ENCODE measurements at regions not wholly inside any gene's neighbourhood (a gene's known extent, or its start where the extent isn't known, plus 50 kb on each side); places are given as distances from the start of the nearest gene placed in this dataset.

DNA sequence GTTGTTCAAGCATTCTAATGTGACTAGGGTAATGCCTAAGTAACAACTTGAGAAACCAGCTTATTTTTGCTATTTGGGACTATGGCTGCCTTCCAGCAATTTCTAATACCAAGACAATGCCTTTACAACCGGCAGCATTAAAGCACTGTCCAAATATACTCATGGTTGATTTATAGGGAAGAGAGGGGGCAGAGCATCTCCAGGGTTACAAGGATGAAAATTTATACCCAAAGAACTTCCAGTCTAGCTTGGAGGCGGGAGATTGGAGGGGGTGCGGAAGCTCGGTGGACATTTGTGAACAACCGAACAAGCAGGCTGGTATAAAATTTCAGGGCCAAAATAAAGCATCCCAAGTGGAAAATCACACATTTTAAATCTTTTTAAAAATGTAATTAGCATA, 79.4 kb upstream of the FOXN2 start:
- Histone ChIP-seq H2AFZ (no peak overlapping the region), H4K20me1 (ENCODE audit: insufficient read depth, poor library complexity, severe bottlenecking) (no peaks in the 10 kb centered on the region), H3K4me2 (no peak overlapping the region), H3K27me3 (no peaks in the 10 kb centered on the region), H3K4me3 (no peak overlapping the region), H3K9me3 (ENCODE audit: low read depth) (no peaks in the 10 kb centered on the region), H3K79me2 (no peaks in the 10 kb centered on the region), H3K9me2 (replicated peaks; ENCODE audit: insufficient read depth) (no peaks in the 10 kb centered on the region), H3K4me1 (ENCODE audit: insufficient read depth) (no peaks in the 10 kb centered on the region), H3K27ac (no peak overlapping the region), H3K36me3 (replicated peaks; ENCODE audit: insufficient read depth, low read depth) (no peaks in the 10 kb centered on the region)
- DNase-seq (ENCODE audit: low spot score), result no peak
- TF ChIP-seq, protein P1, sequence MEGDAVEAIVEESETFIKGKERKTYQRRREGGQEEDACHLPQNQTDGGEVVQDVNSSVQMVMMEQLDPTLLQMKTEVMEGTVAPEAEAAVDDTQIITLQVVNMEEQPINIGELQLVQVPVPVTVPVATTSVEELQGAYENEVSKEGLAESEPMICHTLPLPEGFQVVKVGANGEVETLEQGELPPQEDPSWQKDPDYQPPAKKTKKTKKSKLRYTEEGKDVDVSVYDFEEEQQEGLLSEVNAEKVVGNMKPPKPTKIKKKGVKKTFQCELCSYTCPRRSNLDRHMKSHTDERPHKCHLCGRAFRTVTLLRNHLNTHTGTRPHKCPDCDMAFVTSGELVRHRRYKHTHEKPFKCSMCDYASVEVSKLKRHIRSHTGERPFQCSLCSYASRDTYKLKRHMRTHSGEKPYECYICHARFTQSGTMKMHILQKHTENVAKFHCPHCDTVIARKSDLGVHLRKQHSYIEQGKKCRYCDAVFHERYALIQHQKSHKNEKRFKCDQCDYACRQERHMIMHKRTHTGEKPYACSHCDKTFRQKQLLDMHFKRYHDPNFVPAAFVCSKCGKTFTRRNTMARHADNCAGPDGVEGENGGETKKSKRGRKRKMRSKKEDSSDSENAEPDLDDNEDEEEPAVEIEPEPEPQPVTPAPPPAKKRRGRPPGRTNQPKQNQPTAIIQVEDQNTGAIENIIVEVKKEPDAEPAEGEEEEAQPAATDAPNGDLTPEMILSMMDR (IDR thresholded peaks at IDR 0.05; ENCODE audit: poor library complexity), result no peak
- TF ChIP-seq EZH2phosphoT487 (IDR thresholded peaks at IDR 0.05; ENCODE audit: low read depth, severe bottlenecking, unreplicated experiment), result no peak
- TF ChIP-seq EZH2 (IDR thresholded peaks at IDR 0.05; ENCODE audit: borderline replicate concordance), result no peak
- WGBS (ENCODE audit: low lambda C conversion rate, missing lambda C conversion rate), result 73% methylated on average over 5 of the region's 5 CpGs

DNA sequence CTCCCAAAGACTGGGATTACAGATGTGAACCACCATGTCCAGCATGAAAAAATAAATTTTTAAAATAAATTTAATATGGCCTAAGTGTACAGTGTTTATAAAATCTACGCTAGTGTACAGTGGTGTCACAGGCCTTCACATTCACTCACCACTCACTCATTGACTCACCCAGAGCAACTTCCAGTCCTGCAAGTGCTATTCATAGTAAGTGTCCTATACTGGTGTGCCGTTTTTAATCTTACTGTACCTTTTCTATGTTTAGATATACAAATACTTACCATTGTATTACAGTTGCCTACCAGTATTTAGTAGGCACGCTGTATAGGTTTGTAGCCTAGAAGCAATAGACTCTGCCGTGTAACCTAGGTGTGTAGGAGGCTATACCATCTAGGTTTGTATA, 76.1 kb upstream of the FOXN2 start:
- Histone ChIP-seq H3K9me2 (replicated peaks; ENCODE audit: insufficient read depth) (no peaks in the 10 kb centered on the region), H3K4me3 (no peak overlapping the region), H3K4me1 (ENCODE audit: insufficient read depth) (no peaks in the 10 kb centered on the region), H3K36me3 (replicated peaks; ENCODE audit: insufficient read depth, low read depth) (no peaks in the 10 kb centered on the region), H4K20me1 (ENCODE audit: insufficient read depth, poor library complexity, severe bottlenecking) (no peaks in the 10 kb centered on the region), H2AFZ (no peak overlapping the region), H3K79me2 (no peaks in the 10 kb centered on the region), H3K27ac (no peak overlapping the region), H3K4me2 (no peak overlapping the region), H3K9me3 (ENCODE audit: low read depth) (no peaks in the 10 kb centered on the region), H3K27me3 (no peaks in the 10 kb centered on the region)
- WGBS (ENCODE audit: low lambda C conversion rate, missing lambda C conversion rate), result 97% methylated on average over 4 of the region's 4 CpGs
- no peak for TF ChIP-seq EZH2phosphoT487 (IDR thresholded peaks at IDR 0.05; ENCODE audit: low read depth, severe bottlenecking, unreplicated experiment)
- DNase-seq (ENCODE audit: low spot score), result no peak

DNA sequence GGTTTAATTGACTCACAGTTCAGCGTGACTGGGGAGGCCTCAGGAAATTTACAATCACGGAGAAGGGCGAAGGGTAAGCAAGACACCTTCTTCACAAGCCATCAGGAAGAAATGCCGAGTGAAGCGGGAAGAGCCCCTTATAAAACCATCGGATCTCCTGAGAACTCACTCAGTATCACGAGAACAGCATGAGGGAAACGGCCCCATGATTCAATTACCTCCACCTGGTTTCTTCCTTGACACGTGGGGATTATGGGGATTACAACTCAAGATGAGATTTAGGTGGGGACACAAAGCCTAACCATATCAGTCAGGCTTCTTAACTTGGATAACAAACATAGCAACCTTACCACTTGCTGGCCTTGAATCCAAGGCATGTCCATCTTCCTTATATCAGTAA, 73.6 kb upstream of the FOXN2 start:
- Histone ChIP-seq H2AFZ (no peak overlapping the region), H3K4me1 (ENCODE audit: insufficient read depth) (no peaks in the 10 kb centered on the region), H3K9me3 (ENCODE audit: low read depth) (no peaks in the 10 kb centered on the region), H3K27me3 (no peaks in the 10 kb centered on the region), H3K79me2 (no peaks in the 10 kb centered on the region), H3K27ac (no peak overlapping the region), H4K20me1 (ENCODE audit: insufficient read depth, poor library complexity, severe bottlenecking) (no peaks in the 10 kb centered on the region), H3K9me2 (replicated peaks; ENCODE audit: insufficient read depth) (no peaks in the 10 kb centered on the region), H3K4me2 (no peak overlapping the region), H3K36me3 (replicated peaks; ENCODE audit: insufficient read depth, low read depth) (no peaks in the 10 kb centered on the region), H3K4me3 (no peak overlapping the region)
- WGBS (ENCODE audit: low lambda C conversion rate, missing lambda C conversion rate), result 81% methylated on average over 9 of the region's 9 CpGs
- TF ChIP-seq, protein P1 (IDR thresholded peaks at IDR 0.05; ENCODE audit: poor library complexity), result no peak
- TF ChIP-seq EZH2 (IDR thresholded peaks at IDR 0.05; ENCODE audit: borderline replicate concordance), result no peak
- no peak for TF ChIP-seq EZH2phosphoT487 (IDR thresholded peaks at IDR 0.05; ENCODE audit: low read depth, severe bottlenecking, unreplicated experiment)
- no peak for DNase-seq (ENCODE audit: low spot score)

DNA sequence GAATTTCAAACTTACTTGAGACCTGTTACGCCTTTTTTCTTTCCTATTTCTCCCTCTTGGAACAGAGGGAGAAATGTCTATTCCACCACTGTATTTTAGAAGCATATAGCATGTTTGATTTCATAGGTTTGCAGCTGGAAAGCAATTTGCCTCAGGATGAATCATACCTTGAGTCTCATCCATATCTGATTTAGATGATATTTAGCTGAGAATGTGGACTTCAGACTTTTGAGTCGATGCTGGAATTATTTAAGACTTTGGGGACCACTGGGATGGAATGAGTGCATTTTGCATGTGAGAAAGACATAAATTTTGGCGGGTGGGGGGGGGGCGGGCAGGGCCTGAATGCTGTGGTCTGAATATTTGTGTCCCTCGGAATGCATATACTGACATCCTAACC, 67.3 kb upstream of the FOXN2 start:
- H3K4me2 ChIP-seq, result no peak overlapping the region
- no peak for DNase-seq (ENCODE audit: low spot score)
- 85% methylated on average over 3 of the region's 5 CpGs for WGBS (ENCODE audit: low lambda C conversion rate, missing lambda C conversion rate)
- no peak overlapping the region for H3K27ac ChIP-seq
- H3K4me3 ChIP-seq, result no peak overlapping the region
- no peak overlapping the region for H2AFZ ChIP-seq
- peaks cover 20% of the 10 kb centered on the region for H3K4me1 ChIP-seq (ENCODE audit: insufficient read depth)
- no peaks in the 10 kb centered on the region for H3K9me2 ChIP-seq (replicated peaks; ENCODE audit: insufficient read depth)
- no peaks in the 10 kb centered on the region for H4K20me1 ChIP-seq (ENCODE audit: insufficient read depth, poor library complexity, severe bottlenecking)
- H3K9me3 ChIP-seq (ENCODE audit: low read depth), result no peaks in the 10 kb centered on the region
- no peaks in the 10 kb centered on the region for H3K36me3 ChIP-seq (replicated peaks; ENCODE audit: insufficient read depth, low read depth)
- H3K27me3 ChIP-seq, result no peaks in the 10 kb centered on the region
- no peaks in the 10 kb centered on the region for H3K79me2 ChIP-seq
- no peak for TF ChIP-seq EZH2 (IDR thresholded peaks at IDR 0.05; ENCODE audit: borderline replicate concordance)
- no peak for TF ChIP-seq EZH2phosphoT487 (IDR thresholded peaks at IDR 0.05; ENCODE audit: low read depth, severe bottlenecking, unreplicated experiment)
- TF ChIP-seq, protein P1 (IDR thresholded peaks at IDR 0.05; ENCODE audit: poor library complexity), result no peak

Data from hepatocyte (in vitro differentiated cells).